RPMI8226 (cell line): ENCODE measurements at regions not wholly inside any gene's neighbourhood (a gene's known extent, or its start where the extent isn't known, plus 50 kb on each side); places are given as distances from the start of the nearest gene placed in this dataset.

Experiments
- DNase-seq: peaks from one replicate; pipeline ENCODE4 v3.0.0-alpha.2; 2015

GRCh38 chrX:113726466-113726865, 857.4 kb upstream of the HTR2C start:
- no peak for DNase-seq

GRCh38 chrX:113726009-113726408, 857.9 kb upstream of the HTR2C start:
- DNase-seq, result no peak

- DNase-seq, result no peak
Observed at GRCh38 chrX:113699939-113700338, 859.3 kb upstream of the AMOT start.

GRCh38 chrX:113675278-113675677, 834.6 kb upstream of the AMOT start:
- DNase-seq, result no peak

GRCh38 chrX:113651306-113651705, 810.7 kb upstream of the AMOT start:
- DNase-seq, result no peak

- DNase-seq, result no peak
Observed at GRCh38 chrX:113644426-113644825, 803.8 kb upstream of the AMOT start.

GRCh38 chrX:113634565-113634964, 793.9 kb upstream of the AMOT start:
- DNase-seq, result no peak

GRCh38 chrX:113629326-113629725, 788.7 kb upstream of the AMOT start:
- no peak for DNase-seq

GRCh38 chrX:113594123-113594841, 753.7 kb upstream of the AMOT start:
- DNase-seq, result no peak

- DNase-seq, result no peak
Observed at GRCh38 chrX:113586281-113586898, 745.8 kb upstream of the AMOT start.

GRCh38 chrX:113580486-113580885, 739.9 kb upstream of the AMOT start:
- no peak for DNase-seq

- no peak for DNase-seq
Observed at GRCh38 chrX:113558576-113558975, 717.9 kb upstream of the AMOT start.

- no peak for DNase-seq
Observed at GRCh38 chrX:113551919-113552318, 711.3 kb upstream of the AMOT start.

GRCh38 chrX:113548308-113549015, 707.8 kb upstream of the AMOT start:
- no peak for DNase-seq

- DNase-seq, result no peak
Observed at GRCh38 chrX:113545040-113545439, 704.4 kb upstream of the AMOT start.

GRCh38 chrX:113539599-113540356, 699.1 kb upstream of the AMOT start:
- no peak for DNase-seq

- DNase-seq, result no peak
Observed at GRCh38 chrX:113529426-113530013, 688.9 kb upstream of the AMOT start.

GRCh38 chrX:113522814-113523213, 682.2 kb upstream of the AMOT start:
- DNase-seq, result peak; percentile 23

GRCh38 chrX:113514906-113515305, 674.3 kb upstream of the AMOT start:
- no peak for DNase-seq

GRCh38 chrX:113512700-113513395, 672.2 kb upstream of the AMOT start:
- DNase-seq, result no peak

GRCh38 chrX:113510586-113510985, 670.0 kb upstream of the AMOT start:
- DNase-seq, result no peak

- no peak for DNase-seq
Observed at GRCh38 chrX:113492895-113493294, 652.3 kb upstream of the AMOT start.
